ENCODE measurements at regions not wholly inside any gene's neighbourhood (a gene's known extent, or its start where the extent isn't known, plus 50 kb on each side); places are given as distances from the start of the nearest gene placed in this dataset.
"Not testable (repeated sequence)": the region's sequence is repeated elsewhere in the genome, so short reads cannot be mapped to it uniquely, and the experiment has no call there.

DNA sequence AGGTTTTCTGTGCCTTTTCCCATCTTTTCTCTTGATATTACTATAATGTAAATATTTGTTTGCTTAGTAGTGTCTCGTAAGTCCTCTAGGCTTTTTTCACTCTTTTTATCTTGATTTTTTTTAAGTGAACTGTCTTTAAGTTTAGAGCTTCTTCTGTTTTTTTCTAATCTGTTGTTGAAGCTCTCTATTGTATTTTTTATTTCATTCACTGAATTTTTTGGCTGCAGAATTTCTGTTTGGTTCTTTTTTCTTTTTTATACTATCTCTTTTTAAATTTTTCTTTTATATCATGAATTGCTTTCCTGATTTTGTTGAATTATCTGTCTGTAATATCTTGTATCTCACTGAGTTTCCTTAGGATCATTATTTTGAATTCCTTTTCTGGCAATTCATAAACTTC lies 331.8 kb upstream of the RBMS1 start:
- TF ChIP-seq, protein P1, sequence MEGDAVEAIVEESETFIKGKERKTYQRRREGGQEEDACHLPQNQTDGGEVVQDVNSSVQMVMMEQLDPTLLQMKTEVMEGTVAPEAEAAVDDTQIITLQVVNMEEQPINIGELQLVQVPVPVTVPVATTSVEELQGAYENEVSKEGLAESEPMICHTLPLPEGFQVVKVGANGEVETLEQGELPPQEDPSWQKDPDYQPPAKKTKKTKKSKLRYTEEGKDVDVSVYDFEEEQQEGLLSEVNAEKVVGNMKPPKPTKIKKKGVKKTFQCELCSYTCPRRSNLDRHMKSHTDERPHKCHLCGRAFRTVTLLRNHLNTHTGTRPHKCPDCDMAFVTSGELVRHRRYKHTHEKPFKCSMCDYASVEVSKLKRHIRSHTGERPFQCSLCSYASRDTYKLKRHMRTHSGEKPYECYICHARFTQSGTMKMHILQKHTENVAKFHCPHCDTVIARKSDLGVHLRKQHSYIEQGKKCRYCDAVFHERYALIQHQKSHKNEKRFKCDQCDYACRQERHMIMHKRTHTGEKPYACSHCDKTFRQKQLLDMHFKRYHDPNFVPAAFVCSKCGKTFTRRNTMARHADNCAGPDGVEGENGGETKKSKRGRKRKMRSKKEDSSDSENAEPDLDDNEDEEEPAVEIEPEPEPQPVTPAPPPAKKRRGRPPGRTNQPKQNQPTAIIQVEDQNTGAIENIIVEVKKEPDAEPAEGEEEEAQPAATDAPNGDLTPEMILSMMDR (IDR thresholded peaks at IDR 0.05; ENCODE audit: control extremely low read depth, extremely low read depth), result no peak
- no peak overlapping the region for H3K27ac ChIP-seq (ENCODE audit: low read depth in 1 of 2, low read length in 1 of 2)
- no peaks in the 10 kb centered on the region for H3K27me3 ChIP-seq (ENCODE audit: control insufficient read depth in 3 of 3, insufficient read depth in 3 of 3, low read length in 2 of 3)
- no peaks in the 10 kb centered on the region for H3K36me3 ChIP-seq (ENCODE audit: control insufficient read depth in 4 of 4, insufficient read depth in 4 of 4, low read length in 4 of 4)
- 95 to 100% methylated on average over 1 of the region's 1 CpG for whole genome bisulfite sequencing, 2 donors
- H3K9me3 ChIP-seq (ENCODE audit: control insufficient read depth in 4 of 4, insufficient read depth in 3 of 4, low read length in 3 of 4), result peaks cover 5 to 16% (median 10%) of the 10 kb centered on the region in 4 donors
- H3K4me1 ChIP-seq (ENCODE audit: control insufficient read depth in 5 of 5, insufficient read depth in 5 of 5, low read length in 5 of 5), result no peaks in the 10 kb centered on the region
- ATAC-seq (ENCODE audit: insufficient read depth, low FRiP score), result no peak
- no peak for DNase-seq
- H3K9ac ChIP-seq (ENCODE audit: insufficient read depth in 1 of 2, low read length in 2 of 2), result no peak overlapping the region
- no peak overlapping the region for H3K4me3 ChIP-seq

DNA sequence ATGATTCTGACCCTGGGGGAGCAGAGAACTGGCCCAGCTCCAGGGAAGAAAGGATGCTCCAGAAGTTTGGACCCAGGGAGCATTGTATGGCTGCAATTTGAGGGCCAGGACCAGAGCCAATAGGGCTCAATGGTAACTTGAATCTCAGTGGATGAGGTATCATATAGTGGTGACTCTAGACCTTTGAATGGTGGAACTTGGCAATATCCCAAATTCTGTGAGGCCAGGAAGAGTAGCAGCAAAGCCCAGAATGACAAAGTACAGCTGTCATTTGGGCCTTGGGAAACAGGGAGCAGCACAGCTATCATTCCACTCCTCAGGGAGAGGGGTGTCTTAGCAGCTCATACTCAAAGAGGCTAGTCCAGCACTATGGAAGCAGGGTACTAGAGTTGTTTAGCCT lies 332.9 kb upstream of the RBMS1 start:
- TF ChIP-seq, protein P1 (IDR thresholded peaks at IDR 0.05; ENCODE audit: control extremely low read depth, extremely low read depth), result no peak
- ATAC-seq (ENCODE audit: insufficient read depth, low FRiP score) (no peak), DNase-seq (peak in 2 of 3 donors; percentile 68 to 76)
- Histone ChIP-seq H3K27me3 (ENCODE audit: control insufficient read depth in 3 of 3, insufficient read depth in 3 of 3, low read length in 2 of 3) (no peaks in the 10 kb centered on the region), H3K36me3 (ENCODE audit: control insufficient read depth in 4 of 4, insufficient read depth in 4 of 4, low read length in 4 of 4) (no peaks in the 10 kb centered on the region), H3K4me3 (no peak overlapping the region), H3K9ac (ENCODE audit: insufficient read depth in 1 of 2, low read length in 2 of 2) (no peak overlapping the region), H3K9me3 (ENCODE audit: control insufficient read depth in 4 of 4, insufficient read depth in 3 of 4, low read length in 3 of 4) (peaks cover 5 to 16% (median 10%) of the 10 kb centered on the region in 4 donors), H3K4me1 (ENCODE audit: control insufficient read depth in 5 of 5, insufficient read depth in 5 of 5, low read length in 5 of 5) (no peaks in the 10 kb centered on the region), H3K27ac (ENCODE audit: low read depth in 1 of 2, low read length in 1 of 2) (no peak overlapping the region)

GRCh38 chr2:160828076-160828475 lies 332.2 kb upstream of the TANK start:
- ATAC-seq (ENCODE audit: insufficient read depth, low FRiP score) (no peak), DNase-seq (no peak)
- Histone ChIP-seq H3K9me3 (ENCODE audit: control insufficient read depth in 4 of 4, insufficient read depth in 3 of 4, low read length in 3 of 4) (peaks cover 5 to 16% (median 10%) of the 10 kb centered on the region in 4 donors), H3K27me3 (ENCODE audit: control insufficient read depth in 3 of 3, insufficient read depth in 3 of 3, low read length in 2 of 3) (no peaks in the 10 kb centered on the region), H3K27ac (ENCODE audit: low read depth in 1 of 2, low read length in 1 of 2) (no peak overlapping the region), H3K36me3 (ENCODE audit: control insufficient read depth in 4 of 4, insufficient read depth in 4 of 4, low read length in 4 of 4) (no peaks in the 10 kb centered on the region), H3K4me3 (no peak overlapping the region), H3K4me1 (ENCODE audit: control insufficient read depth in 5 of 5, insufficient read depth in 5 of 5, low read length in 5 of 5) (no peaks in the 10 kb centered on the region), H3K9ac (ENCODE audit: insufficient read depth in 1 of 2, low read length in 2 of 2) (no peak overlapping the region)
- WGBS, 2 donors, result 84 to 86% methylated on average over 3 of the region's 3 CpGs
- TF ChIP-seq, protein P1 (IDR thresholded peaks at IDR 0.05; ENCODE audit: control extremely low read depth, extremely low read depth), result no peak

- H3K4me1 ChIP-seq (ENCODE audit: control insufficient read depth in 5 of 5, insufficient read depth in 5 of 5, low read length in 5 of 5); H3K27ac ChIP-seq (ENCODE audit: low read depth in 1 of 2, low read length in 1 of 2); H3K9ac ChIP-seq (ENCODE audit: insufficient read depth in 1 of 2, low read length in 2 of 2); H3K4me3 ChIP-seq; H3K9me3 ChIP-seq (ENCODE audit: control insufficient read depth in 4 of 4, insufficient read depth in 3 of 4, low read length in 3 of 4); DNase-seq; ATAC-seq (ENCODE audit: insufficient read depth, low FRiP score); H3K36me3 ChIP-seq (ENCODE audit: control insufficient read depth in 4 of 4, insufficient read depth in 4 of 4, low read length in 4 of 4); H3K27me3 ChIP-seq (ENCODE audit: control insufficient read depth in 3 of 3, insufficient read depth in 3 of 3, low read length in 2 of 3): not testable (repeated sequence)
- WGBS, 2 donors, result 97% methylated on average over 5 of the region's 5 CpGs
Measured at GRCh38 chr2:160832381-160832780, 327.8 kb upstream of the TANK start.
